ENCODE measurements at regions not wholly inside any gene's neighbourhood (a gene's known extent, or its start where the extent isn't known, plus 50 kb on each side); places are given as distances from the start of the nearest gene placed in this dataset.
A peak's percentile ranks its signal among the peaks of the same experiment; 100 is the strongest.

GRCh38 chr2:236951830-236952475 is 133.7 kb upstream of the COPS8 start:
- no peak overlapping the region for H3K27ac ChIP-seq
- DNase-seq (ENCODE audit: low read depth, low spot score), result no peak

- no peak for DNase-seq (ENCODE audit: low read depth, low spot score)
- H3K27ac ChIP-seq, result no peak overlapping the region
These were observed 131.0 kb upstream of the COPS8 start for GRCh38 chr2:236954641-236955040.

GRCh38 chr2:236955521-236956030 is 130.1 kb upstream of the COPS8 start:
- DNase-seq (ENCODE audit: low read depth, low spot score), result no peak
- H3K27ac ChIP-seq, result no peak overlapping the region

- DNase-seq (ENCODE audit: low read depth, low spot score), result no peak
- H3K27ac ChIP-seq, result no peak overlapping the region
These were observed 129.6 kb upstream of the COPS8 start for GRCh38 chr2:236956031-236956618.

GRCh38 chr2:236956641-236957040 is 129.0 kb upstream of the COPS8 start:
- H3K27ac ChIP-seq, result no peak overlapping the region
- no peak for DNase-seq (ENCODE audit: low read depth, low spot score)

- no peak overlapping the region for H3K27ac ChIP-seq
- no peak for DNase-seq (ENCODE audit: low read depth, low spot score)
These were observed 126.7 kb upstream of the COPS8 start for GRCh38 chr2:236959036-236959435.

GRCh38 chr2:236959876-236960275 is 125.8 kb upstream of the COPS8 start:
- no peak for DNase-seq (ENCODE audit: low read depth, low spot score)

GRCh38 chr2:236960531-236960930 is 125.2 kb upstream of the COPS8 start:
- no peak for DNase-seq (ENCODE audit: low read depth, low spot score)
- no peak overlapping the region for H3K27ac ChIP-seq

More at GRCh38 chr2:236959876-236960275, 125.8 kb upstream of the COPS8 start:
- no peak overlapping the region for H3K27ac ChIP-seq

- H3K27ac ChIP-seq, result no peak overlapping the region
- no peak for DNase-seq (ENCODE audit: low read depth, low spot score)
These were observed 122.9 kb upstream of the COPS8 start for GRCh38 chr2:236962816-236963215.

- H3K27ac ChIP-seq, result no peak overlapping the region
- DNase-seq (ENCODE audit: low read depth, low spot score), result no peak
These were observed 122.0 kb upstream of the COPS8 start for GRCh38 chr2:236963631-236964182.

- H3K27ac ChIP-seq, result no peak overlapping the region
- DNase-seq (ENCODE audit: low read depth, low spot score), result no peak
These were observed 121.4 kb upstream of the COPS8 start for GRCh38 chr2:236964291-236964690.

- no peak overlapping the region for H3K27ac ChIP-seq
- no peak for DNase-seq (ENCODE audit: low read depth, low spot score)
These were observed 120.5 kb upstream of the COPS8 start for GRCh38 chr2:236965021-236965840.

- no peak for DNase-seq (ENCODE audit: low read depth, low spot score)
- H3K27ac ChIP-seq, result no peak overlapping the region
These were observed 119.9 kb upstream of the COPS8 start for GRCh38 chr2:236965841-236966096.

GRCh38 chr2:236967499-236967783 is 118.2 kb upstream of the COPS8 start:
- DNase-seq (ENCODE audit: low read depth, low spot score), result no peak
- H3K27ac ChIP-seq, result peak overlapping the region; percentile 29

- no peak for DNase-seq (ENCODE audit: low read depth, low spot score)
- no peak overlapping the region for H3K27ac ChIP-seq
These were observed 117.4 kb upstream of the COPS8 start for GRCh38 chr2:236968101-236968879.

- no peak for DNase-seq (ENCODE audit: low read depth, low spot score)
- H3K27ac ChIP-seq, result no peak overlapping the region
These were observed 116.7 kb upstream of the COPS8 start for GRCh38 chr2:236968880-236969534.

- no peak for DNase-seq (ENCODE audit: low read depth, low spot score)
- no peak overlapping the region for H3K27ac ChIP-seq
These were observed 115.7 kb upstream of the COPS8 start for GRCh38 chr2:236969767-236970655.

- no peak overlapping the region for H3K27ac ChIP-seq
- DNase-seq (ENCODE audit: low read depth, low spot score), result no peak
These were observed 115.1 kb upstream of the COPS8 start for GRCh38 chr2:236970656-236971010.

- no peak overlapping the region for H3K27ac ChIP-seq
These were observed 114.4 kb upstream of the COPS8 start for GRCh38 chr2:236971131-236971821.

More at GRCh38 chr2:236971131-236971821, 114.4 kb upstream of the COPS8 start:
- DNase-seq (ENCODE audit: low read depth, low spot score), result no peak

Data from epithelial cell of prostate (primary cell).